ENCODE measurements at regions not wholly inside any gene's neighbourhood (a gene's known extent, or its start where the extent isn't known, plus 50 kb on each side); places are given as distances from the start of the nearest gene placed in this dataset.

GRCh38 chr14:55500219-55500701 is 59.8 kb upstream of the TBPL2 start:
- H3K36me3 ChIP-seq, result no peaks in the 10 kb centered on the region
- 90 to 91% methylated on average over 11 of the region's 11 CpGs for WGBS, 2 donors
- H3K4me1 ChIP-seq, result peaks cover 0 to under 1% of the 10 kb centered on the region in 2 donors
- H3K4me3 ChIP-seq (replicated peaks in 1 of 3), result no peak overlapping the region
- no peak overlapping the region for H3K27ac ChIP-seq
- TF ChIP-seq, protein P1, sequence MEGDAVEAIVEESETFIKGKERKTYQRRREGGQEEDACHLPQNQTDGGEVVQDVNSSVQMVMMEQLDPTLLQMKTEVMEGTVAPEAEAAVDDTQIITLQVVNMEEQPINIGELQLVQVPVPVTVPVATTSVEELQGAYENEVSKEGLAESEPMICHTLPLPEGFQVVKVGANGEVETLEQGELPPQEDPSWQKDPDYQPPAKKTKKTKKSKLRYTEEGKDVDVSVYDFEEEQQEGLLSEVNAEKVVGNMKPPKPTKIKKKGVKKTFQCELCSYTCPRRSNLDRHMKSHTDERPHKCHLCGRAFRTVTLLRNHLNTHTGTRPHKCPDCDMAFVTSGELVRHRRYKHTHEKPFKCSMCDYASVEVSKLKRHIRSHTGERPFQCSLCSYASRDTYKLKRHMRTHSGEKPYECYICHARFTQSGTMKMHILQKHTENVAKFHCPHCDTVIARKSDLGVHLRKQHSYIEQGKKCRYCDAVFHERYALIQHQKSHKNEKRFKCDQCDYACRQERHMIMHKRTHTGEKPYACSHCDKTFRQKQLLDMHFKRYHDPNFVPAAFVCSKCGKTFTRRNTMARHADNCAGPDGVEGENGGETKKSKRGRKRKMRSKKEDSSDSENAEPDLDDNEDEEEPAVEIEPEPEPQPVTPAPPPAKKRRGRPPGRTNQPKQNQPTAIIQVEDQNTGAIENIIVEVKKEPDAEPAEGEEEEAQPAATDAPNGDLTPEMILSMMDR (IDR thresholded peaks at IDR 0.05), result no peak
- TF ChIP-seq POLR2A (IDR thresholded peaks at IDR 0.05), result no peak
- no peaks in the 10 kb centered on the region for H3K27me3 ChIP-seq
- DNase-seq, result no peak
- intact Hi-C loops (cut with DNase I), result no loop called here
- no peaks in the 10 kb centered on the region for H3K9me3 ChIP-seq

DNA sequence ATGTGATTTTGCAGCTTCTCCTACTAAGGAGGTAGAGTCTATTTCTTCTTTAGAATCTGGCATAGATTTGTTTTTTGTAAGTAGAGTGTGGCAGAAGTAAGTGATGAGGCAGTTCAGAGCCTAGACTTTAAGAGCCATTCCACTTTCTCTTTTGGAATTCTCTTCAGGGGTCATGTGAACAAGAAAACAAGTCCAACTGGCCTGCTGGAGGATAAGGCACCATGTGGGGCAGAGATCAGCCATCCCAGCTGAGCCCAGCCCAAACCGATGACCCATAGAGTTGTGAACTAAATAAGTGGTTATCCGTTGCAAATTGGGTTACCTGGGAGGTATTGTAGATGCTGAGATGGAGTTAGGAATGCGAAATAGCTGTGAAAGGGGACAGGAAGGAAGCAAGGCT is 60.3 kb upstream of the TBPL2 start:
- WGBS, 2 donors, result 88 to 94% methylated on average over 3 of the region's 3 CpGs
- Histone ChIP-seq H3K9me3 (no peaks in the 10 kb centered on the region), H3K4me3 (replicated peaks in 1 of 3) (no peak overlapping the region), H3K27ac (no peak overlapping the region), H3K4me1 (peaks cover 0 to 5% of the 10 kb centered on the region in 2 donors), H3K27me3 (no peaks in the 10 kb centered on the region), H3K36me3 (no peaks in the 10 kb centered on the region)
- TF ChIP-seq, protein P1 (IDR thresholded peaks at IDR 0.05), result no peak
- TF ChIP-seq POLR2A (IDR thresholded peaks at IDR 0.05), result no peak
- intact Hi-C loops (cut with DNase I), result no loop called here
- DNase-seq, result no peak

DNA sequence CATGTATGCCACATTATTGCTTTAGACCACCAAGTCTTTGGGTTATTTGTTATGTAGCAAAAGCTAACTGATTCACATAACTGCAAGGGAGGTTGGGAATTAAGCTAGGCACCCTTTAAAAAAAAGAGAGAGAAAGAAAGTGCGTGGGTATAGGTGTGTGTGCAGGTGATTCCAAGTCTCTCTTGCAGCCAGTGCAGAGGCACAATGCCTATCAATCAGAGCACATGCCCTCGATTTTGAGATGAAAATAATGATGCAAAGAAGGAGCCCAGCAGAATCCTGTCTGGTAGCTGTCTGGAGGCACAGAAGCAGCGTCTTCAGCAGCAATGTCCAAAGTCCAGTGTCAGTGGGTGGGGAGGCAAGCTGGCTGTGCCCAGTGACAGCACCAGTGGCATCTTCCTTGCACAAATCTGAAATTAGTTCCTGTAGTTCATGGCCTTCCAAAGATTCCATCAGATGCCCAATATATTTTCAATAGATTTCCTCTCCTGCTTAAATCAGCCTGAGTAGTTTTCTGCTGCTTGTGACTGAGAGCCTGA is 62.4 kb upstream of the TBPL2 start:
- Histone ChIP-seq H3K36me3 (no peaks in the 10 kb centered on the region), H3K4me1 (peaks cover 0 to 5% of the 10 kb centered on the region in 2 donors), H3K4me3 (replicated peaks in 1 of 3) (no peak overlapping the region), H3K27me3 (no peaks in the 10 kb centered on the region), H3K27ac (no peak overlapping the region), H3K9me3 (no peaks in the 10 kb centered on the region)
- intact Hi-C loops (cut with DNase I), result no loop called here
- 85 to 86% methylated on average over 3 of the region's 3 CpGs for WGBS, 2 donors
- no peak for TF ChIP-seq POLR2A (IDR thresholded peaks at IDR 0.05)
- TF ChIP-seq, protein P1 (IDR thresholded peaks at IDR 0.05), result no peak
- no peak for DNase-seq

- intact Hi-C loops (cut with DNase I), result no loop called here
- 37 to 55% methylated on average over 4 of the region's 4 CpGs for WGBS, 2 donors
- peaks cover 0 to 5% of the 10 kb centered on the region in 2 donors for H3K4me1 ChIP-seq
These were observed 65.4 kb upstream of the TBPL2 start for GRCh38 chr14:55505846-55506245.

GRCh38 chr14:55508676-55509075 is 68.3 kb upstream of the TBPL2 start:
- 82 to 90% methylated on average over 1 of the region's 1 CpG for WGBS, 2 donors
- intact Hi-C loops (cut with DNase I), result no loop called here
- DNase-seq, result no peak
- no peak overlapping the region for H3K27ac ChIP-seq
- H3K36me3 ChIP-seq, result no peaks in the 10 kb centered on the region
- no peak overlapping the region for H3K4me3 ChIP-seq (replicated peaks in 1 of 3)
- TF ChIP-seq, protein P1 (IDR thresholded peaks at IDR 0.05), result no peak
- TF ChIP-seq POLR2A (IDR thresholded peaks at IDR 0.05), result no peak
- H3K27me3 ChIP-seq, result no peaks in the 10 kb centered on the region
- H3K4me1 ChIP-seq, result peaks cover 0 to 5% of the 10 kb centered on the region in 2 donors
- H3K9me3 ChIP-seq, result no peaks in the 10 kb centered on the region

More at GRCh38 chr14:55505846-55506245, 65.4 kb upstream of the TBPL2 start:
- TF ChIP-seq POLR2A (IDR thresholded peaks at IDR 0.05), result no peak
- TF ChIP-seq, protein P1 (IDR thresholded peaks at IDR 0.05), result peak in 1 of 6 experiments; percentile 12
- no peaks in the 10 kb centered on the region for H3K27me3 ChIP-seq
- H3K27ac ChIP-seq, result no peak overlapping the region
- peak; percentile 66 to 76 for DNase-seq
- H3K9me3 ChIP-seq, result no peaks in the 10 kb centered on the region
- no peaks in the 10 kb centered on the region for H3K36me3 ChIP-seq
- H3K4me3 ChIP-seq (replicated peaks in 1 of 3), result no peak overlapping the region

Measured in thyroid gland (tissue), 4 donors.